ENCODE measurements at regions not wholly inside any gene's neighbourhood (a gene's known extent, or its start where the extent isn't known, plus 50 kb on each side); places are given as distances from the start of the nearest gene placed in this dataset.

- peaks cover 0 to 3% of the 10 kb centered on the region in 2 donors for H3K9me3 ChIP-seq (ENCODE audit: control insufficient read depth in 2 of 2, low read length in 2 of 2)
- no peak overlapping the region for H3K9ac ChIP-seq (ENCODE audit: low read length in 2 of 2)
- no peak overlapping the region for H3K27ac ChIP-seq (ENCODE audit: low read length)
- H3K36me3 ChIP-seq (ENCODE audit: control insufficient read depth in 2 of 2, insufficient read depth in 2 of 2, low read length in 2 of 2): no peaks in the 10 kb centered on the region
- no peaks in the 10 kb centered on the region for H3K27me3 ChIP-seq (ENCODE audit: control insufficient read depth in 1 of 2, insufficient read depth in 2 of 2, low read length in 2 of 2)
- H3K4me3 ChIP-seq (ENCODE audit: low read length in 2 of 2): no peak overlapping the region
- H3K4me1 ChIP-seq (ENCODE audit: control insufficient read depth, insufficient read depth, low read length): no peaks in the 10 kb centered on the region
These were observed 1131.9 kb upstream of the CELF2 start for GRCh38 chr10:9885761-9886160.

- Histone ChIP-seq H3K9me3 (ENCODE audit: control insufficient read depth in 2 of 2, low read length in 2 of 2) (peaks cover 0 to 3% of the 10 kb centered on the region in 2 donors), H3K4me3 (ENCODE audit: low read length in 2 of 2) (no peak overlapping the region), H3K27me3 (ENCODE audit: control insufficient read depth in 1 of 2, insufficient read depth in 2 of 2, low read length in 2 of 2) (no peaks in the 10 kb centered on the region), H3K36me3 (ENCODE audit: control insufficient read depth in 2 of 2, insufficient read depth in 2 of 2, low read length in 2 of 2) (no peaks in the 10 kb centered on the region), H3K9ac (ENCODE audit: low read length in 2 of 2) (no peak overlapping the region), H3K4me1 (ENCODE audit: control insufficient read depth, insufficient read depth, low read length) (no peaks in the 10 kb centered on the region), H3K27ac (ENCODE audit: low read length) (no peak overlapping the region)
These were observed 1130.9 kb upstream of the CELF2 start for GRCh38 chr10:9886772-9887171.

- peaks cover 0 to 2% of the 10 kb centered on the region in 2 donors for H3K9me3 ChIP-seq (ENCODE audit: control insufficient read depth in 2 of 2, low read length in 2 of 2)
- no peaks in the 10 kb centered on the region for H3K36me3 ChIP-seq (ENCODE audit: control insufficient read depth in 2 of 2, insufficient read depth in 2 of 2, low read length in 2 of 2)
- H3K4me1 ChIP-seq (ENCODE audit: control insufficient read depth, insufficient read depth, low read length): no peaks in the 10 kb centered on the region
- H3K27me3 ChIP-seq (ENCODE audit: control insufficient read depth in 1 of 2, insufficient read depth in 2 of 2, low read length in 2 of 2): no peaks in the 10 kb centered on the region
- no peak overlapping the region for H3K27ac ChIP-seq (ENCODE audit: low read length)
- H3K9ac ChIP-seq (ENCODE audit: low read length in 2 of 2): no peak overlapping the region
- no peak overlapping the region for H3K4me3 ChIP-seq (ENCODE audit: low read length in 2 of 2)
These were observed 1122.2 kb upstream of the CELF2 start for GRCh38 chr10:9895453-9895852.

- H3K4me3 ChIP-seq (ENCODE audit: low read length in 2 of 2): no peak overlapping the region
- no peak overlapping the region for H3K27ac ChIP-seq (ENCODE audit: low read length)
- no peaks in the 10 kb centered on the region for H3K36me3 ChIP-seq (ENCODE audit: control insufficient read depth in 2 of 2, insufficient read depth in 2 of 2, low read length in 2 of 2)
- no peaks in the 10 kb centered on the region for H3K4me1 ChIP-seq (ENCODE audit: control insufficient read depth, insufficient read depth, low read length)
- no peak overlapping the region for H3K9ac ChIP-seq (ENCODE audit: low read length in 2 of 2)
- no peaks in the 10 kb centered on the region for H3K27me3 ChIP-seq (ENCODE audit: control insufficient read depth in 1 of 2, insufficient read depth in 2 of 2, low read length in 2 of 2)
- peaks cover 0 to 2% of the 10 kb centered on the region in 2 donors for H3K9me3 ChIP-seq (ENCODE audit: control insufficient read depth in 2 of 2, low read length in 2 of 2)
These were observed 1121.7 kb upstream of the CELF2 start for GRCh38 chr10:9895981-9896380.

- Histone ChIP-seq H3K4me1 (ENCODE audit: control insufficient read depth, insufficient read depth, low read length) (no peaks in the 10 kb centered on the region), H3K36me3 (ENCODE audit: control insufficient read depth in 2 of 2, insufficient read depth in 2 of 2, low read length in 2 of 2) (no peaks in the 10 kb centered on the region), H3K9me3 (ENCODE audit: control insufficient read depth in 2 of 2, low read length in 2 of 2) (no peaks in the 10 kb centered on the region), H3K27ac (ENCODE audit: low read length) (no peak overlapping the region), H3K9ac (ENCODE audit: low read length in 2 of 2) (no peak overlapping the region), H3K27me3 (ENCODE audit: control insufficient read depth in 1 of 2, insufficient read depth in 2 of 2, low read length in 2 of 2) (no peaks in the 10 kb centered on the region), H3K4me3 (ENCODE audit: low read length in 2 of 2) (no peak overlapping the region)
These were observed 1118.9 kb upstream of the CELF2 start for GRCh38 chr10:9898633-9899395.

GRCh38 chr10:9900751-9901150 is 1116.9 kb upstream of the CELF2 start:
- Histone ChIP-seq H3K9me3 (ENCODE audit: control insufficient read depth in 2 of 2, low read length in 2 of 2) (no peaks in the 10 kb centered on the region), H3K27ac (ENCODE audit: low read length) (no peak overlapping the region), H3K4me3 (ENCODE audit: low read length in 2 of 2) (no peak overlapping the region), H3K9ac (ENCODE audit: low read length in 2 of 2) (no peak overlapping the region), H3K36me3 (ENCODE audit: control insufficient read depth in 2 of 2, insufficient read depth in 2 of 2, low read length in 2 of 2) (no peaks in the 10 kb centered on the region), H3K27me3 (ENCODE audit: control insufficient read depth in 1 of 2, insufficient read depth in 2 of 2, low read length in 2 of 2) (no peaks in the 10 kb centered on the region), H3K4me1 (ENCODE audit: control insufficient read depth, insufficient read depth, low read length) (no peaks in the 10 kb centered on the region)

GRCh38 chr10:9901971-9902370 is 1115.7 kb upstream of the CELF2 start:
- H3K27me3 ChIP-seq (ENCODE audit: control insufficient read depth in 1 of 2, insufficient read depth in 2 of 2, low read length in 2 of 2): no peaks in the 10 kb centered on the region

GRCh38 chr10:9910446-9910845 is 1107.2 kb upstream of the CELF2 start:
- Histone ChIP-seq H3K27ac (ENCODE audit: low read length) (no peak overlapping the region), H3K36me3 (ENCODE audit: control insufficient read depth in 2 of 2, insufficient read depth in 2 of 2, low read length in 2 of 2) (no peaks in the 10 kb centered on the region), H3K27me3 (ENCODE audit: control insufficient read depth in 1 of 2, insufficient read depth in 2 of 2, low read length in 2 of 2) (no peaks in the 10 kb centered on the region), H3K9ac (ENCODE audit: low read length in 2 of 2) (no peak overlapping the region), H3K4me1 (ENCODE audit: control insufficient read depth, insufficient read depth, low read length) (no peaks in the 10 kb centered on the region), H3K9me3 (ENCODE audit: control insufficient read depth in 2 of 2, low read length in 2 of 2) (peaks cover 3 to 5% of the 10 kb centered on the region in 2 donors), H3K4me3 (ENCODE audit: low read length in 2 of 2) (no peak overlapping the region)

More at GRCh38 chr10:9901971-9902370, 1115.7 kb upstream of the CELF2 start:
- H3K36me3 ChIP-seq (ENCODE audit: control insufficient read depth in 2 of 2, insufficient read depth in 2 of 2, low read length in 2 of 2): no peaks in the 10 kb centered on the region
- H3K27ac ChIP-seq (ENCODE audit: low read length): no peak overlapping the region
- peaks cover 0 to 5% of the 10 kb centered on the region in 2 donors for H3K9me3 ChIP-seq (ENCODE audit: control insufficient read depth in 2 of 2, low read length in 2 of 2)
- H3K4me3 ChIP-seq (ENCODE audit: low read length in 2 of 2): no peak overlapping the region
- H3K9ac ChIP-seq (ENCODE audit: low read length in 2 of 2): no peak overlapping the region
- no peaks in the 10 kb centered on the region for H3K4me1 ChIP-seq (ENCODE audit: control insufficient read depth, insufficient read depth, low read length)

GRCh38 chr10:9911488-9911887 is 1106.2 kb upstream of the CELF2 start:
- H3K9me3 ChIP-seq (ENCODE audit: control insufficient read depth in 2 of 2, low read length in 2 of 2): peaks cover 0 to 3% of the 10 kb centered on the region in 2 donors
- H3K9ac ChIP-seq (ENCODE audit: low read length in 2 of 2): no peak overlapping the region
- H3K27me3 ChIP-seq (ENCODE audit: control insufficient read depth in 1 of 2, insufficient read depth in 2 of 2, low read length in 2 of 2): no peaks in the 10 kb centered on the region
- no peak overlapping the region for H3K4me3 ChIP-seq (ENCODE audit: low read length in 2 of 2)
- no peaks in the 10 kb centered on the region for H3K4me1 ChIP-seq (ENCODE audit: control insufficient read depth, insufficient read depth, low read length)
- no peak overlapping the region for H3K27ac ChIP-seq (ENCODE audit: low read length)
- H3K36me3 ChIP-seq (ENCODE audit: control insufficient read depth in 2 of 2, insufficient read depth in 2 of 2, low read length in 2 of 2): no peaks in the 10 kb centered on the region

GRCh38 chr10:9913876-9914514 is 1103.7 kb upstream of the CELF2 start:
- no peaks in the 10 kb centered on the region for H3K9me3 ChIP-seq (ENCODE audit: control insufficient read depth in 2 of 2, low read length in 2 of 2)
- H3K4me3 ChIP-seq (ENCODE audit: low read length in 2 of 2): no peak overlapping the region
- no peak overlapping the region for H3K9ac ChIP-seq (ENCODE audit: low read length in 2 of 2)
- H3K36me3 ChIP-seq (ENCODE audit: control insufficient read depth in 2 of 2, insufficient read depth in 2 of 2, low read length in 2 of 2): no peaks in the 10 kb centered on the region
- no peak overlapping the region for H3K27ac ChIP-seq (ENCODE audit: low read length)
- no peaks in the 10 kb centered on the region for H3K4me1 ChIP-seq (ENCODE audit: control insufficient read depth, insufficient read depth, low read length)
- H3K27me3 ChIP-seq (ENCODE audit: control insufficient read depth in 1 of 2, insufficient read depth in 2 of 2, low read length in 2 of 2): no peaks in the 10 kb centered on the region

GRCh38 chr10:9921544-9921943 is 1096.1 kb upstream of the CELF2 start:
- Histone ChIP-seq H3K4me3 (ENCODE audit: low read length in 2 of 2) (no peak overlapping the region), H3K27ac (ENCODE audit: low read length) (no peak overlapping the region), H3K4me1 (ENCODE audit: control insufficient read depth, insufficient read depth, low read length) (no peaks in the 10 kb centered on the region), H3K9ac (ENCODE audit: low read length in 2 of 2) (no peak overlapping the region), H3K27me3 (ENCODE audit: control insufficient read depth in 1 of 2, insufficient read depth in 2 of 2, low read length in 2 of 2) (no peaks in the 10 kb centered on the region), H3K9me3 (ENCODE audit: control insufficient read depth in 2 of 2, low read length in 2 of 2) (no peaks in the 10 kb centered on the region), H3K36me3 (ENCODE audit: control insufficient read depth in 2 of 2, insufficient read depth in 2 of 2, low read length in 2 of 2) (no peaks in the 10 kb centered on the region)
